Right hindlimb (tissue), 1 donor: ENCODE measurements at regions not wholly inside any gene's neighbourhood (a gene's known extent, or its start where the extent isn't known, plus 50 kb on each side); places are given as distances from the start of the nearest gene placed in this dataset.
"Not testable (repeated sequence)": the region's sequence is repeated elsewhere in the genome, so short reads cannot be mapped to it uniquely, and the experiment has no call there.

Source experiments
- DNase-seq: peaks from one replicate; pipeline ENCODE4 v3.0.0-alpha.2; 2018

DNA sequence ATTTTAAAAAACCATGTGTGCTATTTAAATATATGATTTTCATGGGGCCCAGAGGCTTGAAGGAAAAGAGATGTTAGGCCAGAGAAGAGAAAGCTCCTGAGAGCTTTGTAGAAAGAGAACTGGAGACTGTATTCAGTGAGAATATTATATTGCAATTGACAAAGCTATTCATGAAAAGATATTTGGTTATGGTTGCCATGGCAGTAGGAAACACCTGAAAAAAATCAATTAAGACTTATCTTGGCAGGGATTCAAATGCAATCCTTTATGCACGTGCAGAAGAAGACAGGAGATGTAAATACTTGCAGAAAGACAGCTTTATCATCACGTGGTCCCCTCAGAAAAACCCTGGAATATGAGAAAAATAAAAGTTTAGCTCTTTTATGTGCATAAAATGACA lies 636.0 kb upstream of the TBL1XR1 start:
- no peak for DNase-seq

- DNase-seq: no peak
Observed at GRCh38 chr3:177835008-177835407, 637.7 kb upstream of the TBL1XR1 start.

GRCh38 chr3:177835917-177836316 lies 638.6 kb upstream of the TBL1XR1 start:
- DNase-seq: no peak

DNA sequence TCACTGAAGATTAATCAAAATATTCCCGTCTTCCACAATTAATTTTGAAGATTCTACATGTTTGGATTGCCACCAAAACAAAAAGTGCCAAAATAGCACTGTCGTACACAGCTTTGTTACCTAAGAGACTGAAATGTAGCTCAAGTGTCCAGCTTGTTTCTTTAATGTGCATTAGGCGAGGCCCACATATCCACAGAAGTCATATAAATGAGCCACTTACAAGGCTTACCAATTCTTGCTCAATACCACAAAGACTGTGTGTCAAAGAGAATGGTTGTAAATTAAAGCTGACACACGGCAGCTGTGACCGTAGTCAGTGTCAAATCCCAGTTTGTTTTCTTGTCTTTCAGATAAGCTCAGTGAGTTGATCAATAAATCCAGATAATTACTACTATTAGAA lies 639.4 kb upstream of the TBL1XR1 start:
- DNase-seq: no peak

DNA sequence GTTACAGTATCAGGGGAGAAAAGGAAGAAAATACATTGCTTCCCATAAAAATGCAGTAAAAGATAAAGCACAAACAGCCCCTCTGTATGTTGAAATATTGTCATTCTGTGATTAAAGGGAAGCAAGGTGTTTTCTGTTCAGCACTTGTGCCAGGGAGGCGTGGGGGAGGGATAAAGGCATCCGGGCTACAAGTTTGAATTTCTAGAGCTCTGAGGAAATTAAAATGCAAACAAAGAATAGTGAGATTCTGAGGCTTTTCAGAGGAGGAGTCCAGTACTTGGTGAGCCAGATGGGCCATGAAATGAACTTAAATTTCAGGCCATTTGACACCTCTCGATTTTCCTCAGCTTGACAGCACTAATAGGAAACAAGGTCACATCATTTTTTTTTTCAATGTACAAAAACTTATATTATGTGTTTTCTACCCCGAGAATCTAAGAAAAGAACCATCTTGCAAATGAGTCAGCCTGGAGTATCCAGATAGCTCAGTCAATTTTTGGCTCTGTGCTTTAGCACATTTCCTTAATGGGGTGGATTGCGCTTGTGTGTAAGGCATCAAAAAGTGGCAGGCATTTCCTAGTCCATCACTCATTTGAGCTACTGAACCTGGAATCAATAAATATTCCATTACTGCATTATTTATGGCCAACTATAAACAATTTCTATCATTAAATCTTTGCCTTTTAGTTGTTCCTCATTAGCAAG lies 640.8 kb upstream of the TBL1XR1 start:
- no peak for DNase-seq

GRCh38 chr3:177838766-177839350 lies 641.6 kb upstream of the TBL1XR1 start:
- no peak for DNase-seq

- DNase-seq: no peak
Observed at GRCh38 chr3:177842302-177842701, 645.0 kb upstream of the TBL1XR1 start.

DNA sequence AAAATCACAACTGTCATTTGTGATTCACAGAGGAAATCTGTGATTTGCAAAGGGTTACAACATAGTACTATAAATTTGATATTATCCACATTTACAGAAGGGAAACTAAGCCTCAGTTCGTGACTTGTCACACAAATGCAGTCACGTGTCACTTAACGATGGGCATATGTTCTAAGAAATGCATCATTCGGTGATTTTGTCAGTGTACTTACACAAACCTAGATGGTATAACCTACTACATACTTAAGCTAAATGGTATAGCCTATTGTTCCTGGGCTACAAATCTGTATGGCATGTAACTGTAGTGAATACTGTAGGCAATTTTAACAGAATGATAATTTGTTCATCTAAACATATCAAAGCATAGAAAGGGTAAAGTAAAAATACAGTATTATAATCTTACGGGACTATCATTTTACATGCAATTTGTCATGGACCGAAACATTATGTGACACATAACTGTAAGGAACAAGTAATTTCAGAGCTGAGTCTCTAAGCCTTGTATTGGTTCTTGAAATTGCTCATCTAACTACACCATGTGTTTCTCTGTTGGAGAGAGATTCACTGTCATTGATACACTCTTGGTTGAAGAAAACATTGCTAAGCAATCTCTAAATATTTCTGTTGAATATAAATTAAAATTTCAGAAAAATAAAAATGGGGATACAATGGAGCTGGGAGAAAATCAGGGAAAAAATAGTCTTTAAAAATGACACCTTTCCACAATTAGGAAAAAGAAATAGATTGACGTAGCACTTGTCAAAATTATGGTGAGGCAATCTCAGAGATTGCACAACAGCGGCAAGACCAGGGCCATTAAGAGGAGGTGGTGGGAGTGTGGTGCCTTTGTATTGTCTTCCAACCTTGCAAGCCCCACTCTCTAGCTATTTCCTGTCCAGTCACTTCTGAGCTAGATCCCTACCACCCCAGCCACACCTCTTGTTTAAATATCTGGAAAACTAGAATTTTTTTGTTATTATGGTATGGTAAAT lies 645.8 kb upstream of the TBL1XR1 start:
- no peak for DNase-seq

DNA sequence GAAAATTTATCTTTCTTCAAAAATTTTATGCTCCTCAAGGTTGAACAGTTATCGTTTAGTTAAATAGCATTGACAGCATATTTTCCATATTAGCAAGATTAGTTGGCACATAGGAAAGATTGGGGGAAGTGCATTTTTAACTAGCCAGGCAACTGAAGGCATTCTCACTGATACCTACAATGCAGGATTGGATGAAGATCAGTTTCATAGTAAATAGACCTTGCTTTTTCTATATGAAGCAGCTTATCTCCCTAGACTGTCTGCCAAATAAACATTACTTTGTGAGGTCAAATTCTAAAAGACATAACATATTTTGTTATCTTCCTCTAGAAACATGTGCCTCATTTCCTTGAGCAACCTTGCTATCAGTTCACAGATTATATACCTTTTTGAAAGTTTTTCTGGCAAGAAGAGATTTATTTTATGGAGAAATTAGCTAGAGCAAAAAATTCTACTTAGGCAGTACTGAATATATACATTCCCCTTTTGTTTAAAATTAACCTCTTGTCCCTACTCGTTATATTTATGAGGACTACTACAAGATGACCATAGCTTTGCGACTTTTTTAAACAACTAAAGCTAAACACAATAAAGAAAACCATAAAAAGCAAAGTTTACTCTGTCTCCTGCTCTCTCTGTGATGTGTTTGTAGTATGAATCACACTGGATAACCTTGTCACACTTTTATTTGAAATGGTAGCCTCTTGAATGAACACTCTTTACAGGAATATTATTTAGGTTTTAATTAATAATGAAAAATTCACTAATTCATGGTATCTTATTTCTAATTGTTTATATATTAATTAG lies 654.9 kb upstream of the TBL1XR1 start:
- DNase-seq: no peak

GRCh38 chr3:177855021-177855420 lies 657.7 kb upstream of the TBL1XR1 start:
- DNase-seq: no peak

- no peak for DNase-seq
Observed at GRCh38 chr3:177860184-177860583, 662.9 kb upstream of the TBL1XR1 start.

DNA sequence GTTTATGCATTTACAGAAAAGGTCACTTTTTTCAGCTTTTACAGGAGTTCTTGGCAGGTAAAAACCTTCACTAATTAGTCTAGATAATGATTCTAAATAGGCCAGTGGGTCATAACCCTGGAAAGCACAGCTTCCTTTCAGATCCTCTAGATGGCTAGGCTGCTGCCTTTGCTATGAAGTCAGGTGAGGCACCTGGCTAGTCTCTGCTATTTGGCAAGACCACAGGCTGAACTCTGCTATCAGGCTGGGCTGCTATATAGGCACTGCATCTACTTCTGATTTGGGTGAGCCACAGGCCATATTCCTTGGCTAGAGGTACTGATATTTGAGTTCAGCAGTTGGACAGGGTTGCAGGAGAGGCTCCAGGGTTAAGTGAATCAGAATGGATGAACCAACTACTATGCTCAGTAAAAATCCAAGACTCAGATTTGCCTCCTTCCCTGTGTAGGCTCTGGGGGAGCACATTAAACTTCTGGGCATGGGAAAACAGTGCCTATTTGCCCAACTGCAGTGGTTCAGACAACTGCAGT lies 665.7 kb upstream of the TBL1XR1 start:
- no peak for DNase-seq

GRCh38 chr3:177871267-177871666 lies 665.0 kb upstream of the KCNMB2 start:
- DNase-seq: not testable (repeated sequence)

GRCh38 chr3:177878192-177878591 lies 658.0 kb upstream of the KCNMB2 start:
- DNase-seq: no peak

- no peak for DNase-seq
Observed at GRCh38 chr3:177878957-177879356, 657.3 kb upstream of the KCNMB2 start.

DNA sequence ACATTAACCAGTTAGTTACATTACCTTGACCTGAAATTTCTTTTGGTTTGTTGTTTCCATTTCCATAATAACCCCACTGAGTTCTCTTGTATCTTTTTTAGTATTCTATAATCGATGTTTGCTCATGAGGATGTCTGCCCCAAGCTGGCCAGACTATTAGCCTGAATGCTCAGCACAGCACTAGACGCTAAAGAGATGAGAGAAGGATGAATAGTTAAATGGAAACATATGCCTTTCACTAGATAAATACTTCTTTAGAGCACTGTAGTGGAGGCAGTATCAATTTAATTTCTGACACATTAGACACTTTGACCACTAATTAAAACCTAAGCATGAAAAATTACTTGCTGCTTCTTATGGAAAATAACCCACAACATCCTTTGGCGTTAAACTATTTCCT lies 654.9 kb upstream of the KCNMB2 start:
- DNase-seq: no peak

GRCh38 chr3:177882124-177882648 lies 654.0 kb upstream of the KCNMB2 start:
- DNase-seq: no peak

- no peak for DNase-seq
Observed at GRCh38 chr3:177883091-177883490, 653.1 kb upstream of the KCNMB2 start.

- no peak for DNase-seq
Observed at GRCh38 chr3:177883957-177884356, 652.3 kb upstream of the KCNMB2 start.

GRCh38 chr3:177885063-177885462 lies 651.2 kb upstream of the KCNMB2 start:
- DNase-seq: no peak

DNA sequence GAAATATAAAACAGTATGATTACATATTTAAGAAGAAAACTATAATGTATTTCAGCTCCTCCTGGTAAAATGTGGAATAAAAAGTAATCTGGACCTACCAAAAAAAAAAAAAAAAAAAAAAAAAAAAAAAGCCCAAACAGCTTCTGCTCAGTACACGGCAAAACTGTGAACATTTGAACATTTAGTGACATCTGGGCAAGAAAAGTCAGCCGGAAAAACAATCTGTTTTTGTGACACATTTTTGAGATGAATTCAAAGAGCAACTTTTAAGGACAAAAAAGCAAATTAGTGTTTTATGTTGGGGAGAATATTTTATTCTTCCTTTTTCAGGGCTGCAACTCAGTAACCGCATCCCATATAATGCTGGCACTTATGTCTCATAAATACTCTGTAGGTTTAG lies 649.7 kb upstream of the KCNMB2 start:
- no peak for DNase-seq

DNA sequence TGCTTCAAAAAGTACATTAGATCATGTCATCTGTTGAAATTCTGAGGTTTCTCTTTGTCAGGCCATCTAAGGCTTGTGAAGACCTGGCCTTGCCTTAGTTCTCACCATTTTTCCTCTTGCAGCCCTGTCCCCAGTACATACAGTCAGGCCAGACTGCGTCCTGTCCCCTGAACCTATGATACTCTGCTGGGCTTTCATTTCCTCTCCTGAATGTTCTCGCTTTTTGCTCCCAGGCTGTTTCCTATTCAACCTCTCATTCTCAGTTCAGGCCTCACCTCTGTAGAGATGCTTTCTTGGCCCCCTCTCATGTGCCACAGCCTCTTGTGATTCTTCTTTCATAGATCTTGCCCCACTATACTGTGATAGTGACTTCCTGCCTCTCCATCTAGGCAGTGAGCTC lies 648.8 kb upstream of the KCNMB2 start:
- DNase-seq: no peak
